GM19463 (cell line): ENCODE measurements at regions not wholly inside any gene's neighbourhood (a gene's known extent, or its start where the extent isn't known, plus 50 kb on each side); places are given as distances from the start of the nearest gene placed in this dataset.
"Not testable (repeated sequence)": the region's sequence is repeated elsewhere in the genome, so short reads cannot be mapped to it uniquely, and the experiment has no call there.

Experiments
- ATAC-seq: cut with Tn5 transposase; IDR thresholded peaks from one replicate; pipeline ENCODE4 v1.9.1; 2021; ENCODE audit warnings: mild to moderate bottlenecking, moderate library complexity; ENCODE audit not compliant: unreplicated experiment

DNA sequence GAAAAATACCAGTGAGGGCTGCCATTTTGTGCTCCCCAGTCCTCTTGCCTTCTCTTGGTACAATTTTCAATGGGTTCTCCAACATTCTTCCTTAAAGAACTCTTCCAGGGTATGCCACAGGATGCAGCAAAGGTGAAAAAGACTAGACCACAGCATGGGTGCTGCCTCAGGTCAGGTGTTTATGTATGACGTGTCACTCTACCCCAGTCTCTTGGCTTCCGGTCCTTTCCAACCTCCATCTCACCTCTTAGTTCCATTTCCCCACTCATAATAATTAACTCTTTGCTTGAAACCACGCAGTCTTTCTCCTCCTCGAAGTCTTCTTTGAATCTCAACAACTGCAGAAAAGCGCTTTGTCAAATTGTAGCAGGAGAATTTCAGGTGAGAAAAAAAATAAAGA is 104.7 kb upstream of the TBC1D5 start:
- ATAC-seq = no peak

DNA sequence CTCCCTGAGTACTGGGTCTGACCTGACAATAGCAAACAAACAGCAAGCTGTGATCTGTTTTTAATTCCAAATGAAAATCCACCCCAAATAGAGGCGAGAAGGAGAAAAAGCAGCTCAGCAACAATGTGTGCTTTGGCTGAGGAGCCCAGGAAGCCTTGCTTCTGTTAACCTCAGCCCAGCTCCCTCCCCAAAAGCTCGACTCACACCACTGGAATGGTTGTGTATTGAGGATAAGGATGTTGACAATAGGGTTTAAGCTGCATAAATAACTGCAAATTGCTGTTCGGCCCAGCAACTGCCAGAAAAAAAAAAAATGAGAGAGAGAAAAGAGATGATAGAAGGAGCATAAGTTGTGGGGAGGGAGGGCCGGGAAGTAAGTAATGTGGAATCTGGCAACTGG is 104.0 kb upstream of the TBC1D5 start:
- no peak for ATAC-seq

DNA sequence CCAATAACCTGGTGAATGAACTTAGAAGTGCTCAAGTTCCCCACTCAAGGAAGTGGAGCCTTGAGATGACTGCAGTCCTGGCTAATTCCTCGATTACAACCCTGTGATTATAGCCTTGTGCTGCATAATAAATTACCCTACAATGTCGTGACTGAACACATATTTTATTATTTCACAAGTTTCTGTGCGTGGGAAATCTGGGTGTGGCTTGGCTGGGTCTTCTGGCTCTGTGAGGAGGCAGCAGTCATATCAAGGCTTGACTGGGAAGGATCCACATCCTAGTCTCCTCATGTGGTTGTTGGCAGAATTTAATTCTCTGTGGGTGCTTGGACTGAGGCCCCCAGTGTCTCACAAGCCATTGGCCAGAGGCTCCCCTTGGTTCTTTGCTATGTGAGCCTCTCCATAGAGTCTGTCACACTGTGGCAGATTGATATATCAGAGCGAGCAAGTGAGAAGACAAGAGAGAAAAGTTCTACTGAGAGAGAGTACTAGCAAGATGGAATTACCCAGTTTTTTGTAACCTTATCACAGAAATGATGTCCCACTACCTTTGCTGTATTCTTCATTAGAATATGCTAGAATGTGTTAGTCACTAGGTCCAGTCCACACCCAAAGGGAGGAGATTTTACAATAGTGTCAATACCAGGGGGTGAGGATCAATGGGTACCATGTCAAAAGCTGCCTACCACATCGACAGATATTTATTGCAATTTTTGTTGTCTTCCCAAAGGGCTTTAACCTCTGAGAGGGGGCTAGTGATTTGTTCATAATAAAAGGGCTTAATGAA is 102.8 kb upstream of the TBC1D5 start:
- ATAC-seq = no peak

DNA sequence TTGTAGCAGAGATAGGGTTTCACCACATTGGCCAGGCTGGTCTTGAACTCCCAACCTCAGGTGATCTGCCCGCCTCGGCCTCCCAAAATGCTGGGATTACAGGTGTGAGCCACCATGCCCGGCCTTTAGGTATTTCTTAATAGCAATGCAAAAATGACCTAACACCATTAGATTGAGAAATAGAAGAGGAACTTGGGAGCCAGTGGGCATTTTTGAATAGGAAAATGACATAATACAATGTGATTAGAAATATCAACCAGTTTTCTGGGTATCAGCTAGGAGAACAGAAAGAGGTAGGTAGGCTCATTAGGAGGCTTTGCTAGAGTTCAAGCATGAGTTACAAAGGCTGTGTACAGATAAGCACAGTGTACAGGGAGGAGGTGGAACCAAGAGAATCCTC is 101.8 kb upstream of the TBC1D5 start:
- no peak for ATAC-seq

DNA sequence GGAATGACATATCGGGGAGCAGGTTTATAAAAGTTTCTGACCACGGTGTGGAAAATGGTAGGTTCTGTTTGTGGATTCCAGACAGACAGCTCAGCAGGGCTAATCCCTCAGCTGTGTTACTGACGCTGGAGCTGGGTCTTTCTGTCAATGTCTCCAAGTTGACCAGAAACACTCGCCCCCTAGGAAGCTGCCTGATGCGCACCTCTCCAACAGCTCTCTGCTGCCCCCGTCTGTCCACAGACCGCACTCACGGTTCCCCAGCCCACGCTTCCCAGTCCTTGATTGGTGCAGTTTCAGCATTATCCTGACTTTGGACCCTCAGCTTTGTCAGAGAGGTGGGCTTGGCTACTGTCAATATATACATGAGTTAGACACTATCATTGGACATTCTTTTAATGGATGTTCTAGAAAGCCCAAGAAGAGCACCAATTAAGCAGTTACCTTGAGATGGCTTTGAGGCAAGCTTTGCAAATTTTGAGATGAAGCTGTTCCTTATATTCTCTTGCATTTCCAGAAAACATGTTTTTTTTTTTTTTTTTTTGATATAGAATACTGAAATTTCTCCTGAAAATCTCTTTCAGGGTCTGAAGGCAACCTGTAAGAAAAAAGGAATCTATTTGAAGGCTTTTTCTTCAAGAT is 98.9 kb upstream of the TBC1D5 start:
- ATAC-seq = peak; percentile 90

DNA sequence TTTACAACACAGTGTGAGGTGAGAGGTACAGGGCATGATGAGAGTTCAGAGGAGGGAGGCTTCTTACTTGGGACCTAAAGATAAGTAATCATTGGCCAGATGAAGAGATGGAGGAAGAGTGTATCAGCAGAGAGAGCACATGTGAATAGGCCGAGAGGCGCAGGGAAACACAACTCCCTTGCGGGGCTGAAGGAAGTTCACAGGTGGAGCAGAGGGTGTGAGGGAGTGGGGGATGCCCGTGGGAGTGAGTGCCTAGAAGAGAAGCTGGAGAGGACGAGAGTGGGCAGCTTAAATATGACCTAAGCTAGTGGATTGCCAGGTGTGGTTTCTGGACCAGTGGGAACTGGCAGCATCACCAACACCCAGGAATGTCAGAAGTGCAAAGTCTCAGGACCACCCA is 98.2 kb upstream of the TBC1D5 start:
- ATAC-seq = no peak

DNA sequence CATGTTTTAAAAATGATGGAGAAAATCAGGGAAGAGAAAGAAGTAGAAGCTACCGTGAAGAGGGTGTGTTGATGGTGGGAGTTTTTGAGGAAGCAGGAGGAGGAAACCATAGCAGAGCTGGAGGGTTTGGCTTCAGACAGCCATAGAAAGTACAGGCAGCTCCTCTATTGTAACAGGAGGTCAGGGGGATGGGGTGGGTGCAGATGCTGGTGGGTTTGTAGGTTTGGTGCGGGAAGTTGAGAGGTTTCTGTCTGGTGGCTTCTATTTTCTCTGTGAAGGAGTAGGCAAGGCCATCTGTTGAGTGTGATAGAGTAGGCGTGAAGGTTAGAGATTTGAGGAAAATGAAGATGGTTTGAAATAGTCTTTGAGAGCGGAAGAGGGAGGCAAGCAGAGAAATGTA is 97.7 kb upstream of the TBC1D5 start:
- no peak for ATAC-seq

DNA sequence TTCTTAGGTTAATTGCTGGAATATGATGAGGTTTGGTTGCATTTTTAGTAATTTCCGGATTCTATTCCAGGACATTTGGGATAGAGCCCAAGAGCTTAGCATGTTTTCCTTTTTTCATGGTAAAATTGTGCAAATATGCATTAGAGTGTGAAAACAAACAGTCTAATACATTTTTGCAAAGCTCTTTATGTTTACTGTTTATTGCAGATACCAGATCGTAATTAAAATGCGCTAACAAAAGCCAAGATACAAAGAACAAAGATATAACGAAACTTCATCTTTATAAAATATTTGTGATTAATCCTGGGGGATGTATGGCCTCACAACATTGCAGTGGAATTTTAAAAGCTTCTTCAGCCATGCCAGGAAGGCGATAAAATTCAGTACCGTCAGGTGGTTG is 94.5 kb upstream of the TBC1D5 start:
- ATAC-seq = no peak

DNA sequence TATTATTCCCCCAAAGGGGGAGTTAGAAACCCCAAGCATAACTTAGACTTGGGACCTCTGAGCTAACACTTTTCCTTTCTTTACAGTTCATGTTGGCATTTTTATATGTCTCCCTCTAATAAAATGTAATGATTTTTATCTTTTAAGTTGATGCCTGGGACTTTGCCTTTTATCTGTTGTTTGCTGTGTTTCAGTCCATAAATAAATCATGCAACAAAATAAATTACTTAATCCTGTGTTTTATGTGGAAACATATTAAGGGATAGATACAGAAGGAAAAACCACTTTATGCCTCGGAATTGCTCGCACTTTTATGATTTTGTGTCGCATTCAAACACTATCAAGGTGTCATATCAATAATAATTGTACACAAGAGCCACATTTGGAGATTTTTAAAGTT is 93.7 kb upstream of the TBC1D5 start:
- ATAC-seq = no peak

DNA sequence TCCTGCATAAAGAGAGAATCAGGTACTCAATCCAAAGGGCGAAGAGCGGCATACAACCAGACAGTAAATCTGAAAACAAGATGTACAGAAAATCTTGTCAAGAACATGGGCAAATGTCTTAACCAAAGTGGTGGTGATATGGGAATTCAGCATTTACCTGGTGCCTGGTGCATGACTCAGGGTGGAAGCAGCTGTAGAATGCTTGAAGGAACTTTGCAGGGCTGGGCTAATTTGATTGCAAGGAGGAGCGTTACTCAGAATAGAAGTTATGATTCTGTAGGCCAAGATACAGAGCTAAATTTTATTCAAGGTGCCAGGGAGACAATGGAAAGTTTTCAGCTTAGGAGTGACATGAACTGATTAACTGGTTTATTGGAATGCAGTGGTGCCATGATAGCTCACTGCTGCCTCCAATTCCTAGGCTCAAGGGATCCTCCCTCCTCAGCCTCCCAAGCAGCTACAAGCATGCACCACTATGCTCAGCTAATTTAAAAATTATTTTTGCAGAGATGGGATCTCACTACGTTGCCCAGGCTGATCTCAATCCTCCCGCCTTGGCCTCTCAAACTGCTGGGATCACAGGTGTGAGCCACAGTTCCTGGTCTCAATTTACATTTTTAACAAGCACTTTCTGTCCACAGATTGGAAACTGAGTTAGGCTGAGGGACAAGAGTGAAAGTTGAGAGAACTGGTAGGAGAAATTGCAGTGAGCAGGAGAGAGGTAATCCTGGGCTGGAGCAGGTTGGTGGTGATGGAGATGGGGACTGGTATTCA is 91.5 kb upstream of the TBC1D5 start:
- ATAC-seq = no peak

DNA sequence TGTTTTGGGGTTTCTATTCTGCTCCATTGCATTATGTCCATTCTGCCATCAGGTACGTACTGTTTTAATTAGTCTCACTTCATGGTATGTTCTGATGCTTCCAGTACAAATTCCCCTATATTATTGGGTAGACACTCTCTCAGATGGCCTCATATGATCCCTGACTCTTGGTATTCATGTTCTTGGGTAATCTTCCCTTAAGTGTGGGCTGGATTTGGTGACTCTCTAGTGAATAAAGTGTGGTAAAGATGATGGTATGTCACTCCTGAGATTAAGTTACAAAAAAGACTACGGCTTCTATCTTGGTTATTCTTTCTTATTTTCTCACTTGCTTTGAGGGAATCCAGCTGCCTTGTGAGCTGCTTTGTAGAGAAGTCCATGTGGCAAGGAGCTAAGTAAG is 89.6 kb upstream of the TBC1D5 start:
- no peak for ATAC-seq

DNA sequence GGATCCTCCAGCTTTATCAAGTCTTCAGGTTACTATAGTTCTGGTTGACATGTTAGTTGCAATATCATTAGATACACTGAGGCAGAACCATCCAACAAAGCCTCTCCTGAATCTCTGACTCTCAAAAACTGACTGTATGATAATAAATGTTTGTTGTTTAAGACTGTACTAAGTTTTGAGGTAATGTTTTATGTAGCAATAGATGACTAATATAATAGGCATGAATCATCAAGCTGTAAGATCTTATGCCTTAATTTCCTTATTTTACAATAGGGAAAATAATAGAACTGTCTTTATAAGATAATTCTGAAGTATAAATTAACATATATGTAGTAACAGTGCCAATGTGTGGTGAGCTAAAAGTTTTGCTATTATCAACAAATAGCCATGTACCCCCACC is 88.9 kb upstream of the TBC1D5 start:
- no peak for ATAC-seq

DNA sequence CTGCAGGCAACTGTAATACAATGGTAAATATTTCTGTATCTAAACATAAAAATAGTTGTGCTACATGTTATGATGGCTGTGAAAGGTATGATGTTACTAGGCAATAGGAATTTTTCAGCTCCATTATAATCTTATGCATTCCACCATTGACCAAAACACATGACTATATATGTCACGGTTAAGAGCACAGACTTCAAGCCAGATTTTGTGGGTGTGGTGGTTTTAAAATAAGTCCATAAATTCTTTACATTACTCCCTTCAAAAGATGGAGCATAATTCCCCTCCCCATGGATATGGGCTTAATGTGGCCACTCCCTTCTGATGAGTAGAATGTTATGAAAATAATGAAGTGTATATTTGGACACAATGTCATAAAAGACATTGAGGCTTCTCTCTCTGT is 88.4 kb upstream of the TBC1D5 start:
- no peak for ATAC-seq

DNA sequence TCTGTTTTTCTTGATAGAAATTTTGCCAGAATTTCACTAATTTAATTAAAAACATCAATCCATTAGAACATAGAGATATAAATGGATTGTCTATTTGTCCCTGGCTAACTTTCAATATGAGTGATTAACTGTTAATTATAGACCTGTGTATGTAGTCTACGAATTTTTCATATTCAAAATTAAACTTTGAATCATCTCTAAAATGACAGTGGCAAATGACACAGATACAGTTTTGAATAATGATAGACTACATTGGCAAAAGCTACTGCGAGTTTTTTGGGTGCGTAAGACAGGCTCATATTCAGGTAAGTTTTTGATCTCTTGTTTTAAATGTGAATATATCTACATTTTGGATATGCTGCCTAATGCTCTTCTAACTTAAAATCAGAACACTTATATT is 86.0 kb upstream of the TBC1D5 start:
- ATAC-seq = no peak

DNA sequence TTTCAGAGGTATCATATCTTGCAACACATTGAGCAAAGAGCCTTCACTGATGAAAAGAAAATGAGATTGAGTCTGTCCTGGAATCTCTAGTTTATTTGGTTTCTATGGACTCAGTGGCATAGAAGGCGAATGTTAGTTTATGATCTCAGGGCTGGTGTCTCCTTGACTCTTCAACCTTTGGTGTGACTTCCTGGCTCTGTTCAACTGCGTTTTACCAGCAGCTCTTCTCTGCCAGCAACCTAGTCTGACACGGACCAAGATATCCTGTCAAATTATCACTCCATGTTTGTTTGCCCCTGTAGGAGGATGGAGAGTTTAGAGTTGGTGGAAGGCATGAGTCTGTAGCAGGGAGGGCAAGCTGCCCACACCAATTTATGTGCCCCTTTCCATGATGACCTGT is 82.9 kb upstream of the TBC1D5 start:
- no peak for ATAC-seq

DNA sequence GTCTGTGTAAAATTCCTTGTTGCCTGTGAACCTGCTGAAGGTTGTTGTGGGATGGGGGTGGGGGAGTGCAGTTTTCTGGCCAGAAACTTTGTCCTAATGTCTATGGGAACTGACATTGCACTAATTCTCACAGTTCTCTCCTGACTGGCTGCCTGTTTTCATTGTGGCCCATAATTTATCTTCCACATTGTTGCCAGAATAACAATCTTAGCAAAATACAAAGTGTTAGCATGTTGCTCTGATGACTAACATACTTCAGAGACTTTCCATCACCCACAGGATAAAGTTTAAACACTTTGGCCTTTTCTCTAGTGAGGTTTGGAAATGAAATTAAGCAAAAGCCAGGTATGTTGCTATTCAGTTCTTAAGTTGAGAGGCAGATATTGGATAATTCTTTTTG is 81.4 kb upstream of the TBC1D5 start:
- ATAC-seq = no peak

DNA sequence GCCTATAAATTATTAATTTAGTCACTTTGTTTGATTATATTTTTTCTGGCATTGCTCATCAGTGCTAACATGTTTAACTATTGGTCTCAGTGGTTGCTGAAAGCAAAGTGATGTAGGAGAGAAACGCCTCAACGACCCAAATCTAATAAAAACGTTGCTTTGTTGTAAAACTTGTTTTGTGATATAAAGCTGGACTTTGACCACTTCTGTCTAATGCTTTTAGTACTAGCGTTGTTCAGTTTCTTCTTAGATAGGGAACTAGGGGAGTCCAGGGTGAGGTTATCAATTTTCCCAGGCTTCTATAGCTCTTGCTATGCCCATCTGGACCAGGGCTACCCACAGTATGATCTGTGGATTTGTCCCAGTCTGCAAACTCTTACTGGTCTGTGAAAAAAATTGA is 80.6 kb upstream of the TBC1D5 start:
- ATAC-seq = no peak

DNA sequence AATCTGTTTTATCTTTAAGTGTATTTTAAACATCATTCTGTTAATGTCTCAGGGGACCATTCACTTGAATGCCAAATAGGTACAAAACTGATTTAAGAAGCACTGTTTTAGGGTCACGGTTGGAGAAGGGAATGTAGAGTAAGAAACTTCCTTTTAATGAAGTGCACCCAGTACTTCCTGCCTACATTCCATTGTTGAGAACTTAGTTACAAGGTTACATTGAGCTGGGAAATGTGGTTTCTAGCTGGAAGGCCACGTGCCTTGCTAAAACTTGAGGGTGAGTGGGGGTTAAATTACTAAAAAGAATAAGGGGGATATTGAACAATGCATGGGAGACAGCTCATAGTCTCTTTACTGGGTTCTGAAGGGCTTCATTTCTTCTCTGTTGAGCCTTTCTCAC is 78.3 kb upstream of the TBC1D5 start:
- ATAC-seq = no peak

DNA sequence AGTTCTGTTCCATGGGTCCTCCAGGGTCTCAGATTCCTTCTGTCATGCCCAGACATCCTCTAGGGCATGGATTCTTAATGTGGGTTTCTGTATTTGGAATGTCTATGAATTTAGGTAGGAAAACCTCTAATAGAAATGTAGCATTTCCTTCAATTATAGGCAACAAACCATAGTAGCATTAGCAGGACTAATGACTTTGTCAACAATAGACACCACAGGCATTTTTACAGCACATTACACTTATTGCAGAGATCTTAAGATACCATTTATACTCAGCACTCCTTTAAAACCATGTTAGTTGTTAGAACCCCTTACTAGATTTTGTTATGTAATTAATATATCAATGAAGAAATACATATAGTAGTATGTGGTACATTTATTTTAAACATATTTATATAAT is 77.8 kb upstream of the TBC1D5 start:
- no peak for ATAC-seq

DNA sequence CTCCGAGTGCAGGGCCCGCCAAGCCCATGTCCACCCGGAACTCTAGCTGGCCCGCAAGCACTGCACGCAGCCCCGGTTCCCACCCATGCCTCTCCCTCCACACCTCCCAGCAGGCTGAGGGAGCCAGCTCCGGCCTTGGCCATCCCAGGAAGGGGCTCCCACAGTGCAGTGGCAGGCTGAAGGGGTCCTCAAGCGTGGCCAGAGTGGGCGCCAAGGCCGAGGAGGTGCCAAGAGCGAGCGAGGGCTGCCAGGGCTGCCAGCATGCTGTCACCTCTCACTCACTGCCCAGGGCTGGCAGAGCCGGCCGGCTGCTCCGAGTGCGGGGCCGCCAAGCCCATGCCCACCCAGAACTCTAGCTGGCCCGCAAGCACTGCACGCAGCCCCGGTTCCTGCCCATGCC is 75.5 kb upstream of the TBC1D5 start:
- ATAC-seq = not testable (repeated sequence)

DNA sequence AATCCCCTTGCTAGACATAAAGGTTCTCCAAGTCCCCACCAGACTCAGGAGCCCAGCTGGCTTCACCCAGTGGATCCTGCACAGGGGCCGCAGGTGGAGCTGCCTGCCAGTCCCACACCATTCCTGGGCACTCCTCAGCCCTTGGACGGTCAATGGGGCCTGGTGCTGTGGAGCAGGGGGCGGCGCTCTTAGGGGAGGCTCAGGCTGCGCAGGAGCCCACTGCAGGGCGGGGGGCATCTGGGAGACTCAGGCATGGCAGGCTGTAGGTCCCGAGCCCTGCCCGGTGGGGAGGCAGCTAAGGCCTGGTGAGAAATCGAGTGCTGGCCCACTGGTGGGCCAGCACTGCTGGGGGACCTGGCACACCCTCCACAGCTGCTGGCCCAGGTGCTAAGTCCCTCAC is 75.1 kb upstream of the TBC1D5 start:
- ATAC-seq = no peak

DNA sequence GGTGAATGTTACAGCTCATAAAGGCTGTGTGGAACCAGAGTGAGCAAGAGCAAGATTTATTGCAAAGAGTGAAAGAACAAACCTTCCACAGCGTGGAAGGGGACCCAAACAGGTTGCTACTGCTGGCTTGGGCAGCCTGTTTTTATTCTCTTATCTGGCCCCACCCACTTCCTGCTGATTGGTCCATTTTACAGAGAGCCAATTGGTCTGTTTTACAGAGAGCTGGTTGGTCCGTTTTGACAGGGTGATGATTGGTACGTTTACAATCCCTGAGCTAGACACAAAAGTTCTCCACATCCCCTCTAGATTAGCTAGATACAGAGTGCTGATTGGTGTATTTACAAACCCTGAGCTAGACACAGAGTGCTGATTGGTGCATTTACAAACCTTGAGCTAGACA is 74.4 kb upstream of the TBC1D5 start:
- ATAC-seq = not testable (repeated sequence)
